GM18502 (cell line): ENCODE measurements at regions not wholly inside any gene's neighbourhood (a gene's known extent, or its start where the extent isn't known, plus 50 kb on each side); places are given as distances from the start of the nearest gene placed in this dataset.
"Not testable (repeated sequence)": the region's sequence is repeated elsewhere in the genome, so short reads cannot be mapped to it uniquely, and the experiment has no call there.

ENCODE experiments used
- ATAC-seq: cut with Tn5 transposase; IDR thresholded peaks from one replicate; pipeline ENCODE4 v1.9.1; 2021; ENCODE audit warnings: mild to moderate bottlenecking; ENCODE audit not compliant: unreplicated experiment, poor library complexity

- ATAC-seq: no peak
These were observed 1423.7 kb upstream of the PCDH20 start for GRCh38 chr13:62839338-62839737.

GRCh38 chr13:62838929-62839328 lies 1423.3 kb upstream of the PCDH20 start:
- no peak for ATAC-seq

- ATAC-seq: no peak
These were observed 1422.2 kb upstream of the PCDH20 start for GRCh38 chr13:62837895-62838294.

GRCh38 chr13:62829486-62829885 lies 1413.8 kb upstream of the PCDH20 start:
- no peak for ATAC-seq

GRCh38 chr13:62799931-62800436 lies 1384.3 kb upstream of the PCDH20 start:
- ATAC-seq: no peak

GRCh38 chr13:62799038-62799535 lies 1383.4 kb upstream of the PCDH20 start:
- no peak for ATAC-seq

GRCh38 chr13:62793850-62794249 lies 1378.2 kb upstream of the PCDH20 start:
- ATAC-seq: no peak

GRCh38 chr13:62781866-62782265 lies 1366.2 kb upstream of the PCDH20 start:
- ATAC-seq: no peak

- no peak for ATAC-seq
These were observed 1363.5 kb upstream of the PCDH20 start for GRCh38 chr13:62779161-62779560.

- ATAC-seq: no peak
These were observed 1351.8 kb upstream of the PCDH20 start for GRCh38 chr13:62767473-62767872.

GRCh38 chr13:62760724-62761123 lies 1345.1 kb upstream of the PCDH20 start:
- ATAC-seq: no peak

- ATAC-seq: no peak
These were observed 1332.0 kb upstream of the PCDH20 start for GRCh38 chr13:62747629-62748028.

GRCh38 chr13:62747152-62747551 lies 1331.5 kb upstream of the PCDH20 start:
- ATAC-seq: no peak

GRCh38 chr13:62729746-62730145 lies 1314.1 kb upstream of the PCDH20 start:
- ATAC-seq: not testable (repeated sequence)

- ATAC-seq: no peak
These were observed 1306.2 kb upstream of the PCDH20 start for GRCh38 chr13:62721893-62722292.

- ATAC-seq: not testable (repeated sequence)
These were observed 1296.3 kb upstream of the PCDH20 start for GRCh38 chr13:62711948-62712347.

- no peak for ATAC-seq
These were observed 1295.1 kb upstream of the PCDH20 start for GRCh38 chr13:62710787-62711186.

- ATAC-seq: no peak
These were observed 1290.4 kb upstream of the PCDH20 start for GRCh38 chr13:62706048-62706447.

- no peak for ATAC-seq
These were observed 1289.2 kb upstream of the PCDH20 start for GRCh38 chr13:62704875-62705274.

GRCh38 chr13:62702502-62702901 lies 1286.9 kb upstream of the PCDH20 start:
- ATAC-seq: no peak

GRCh38 chr13:62697701-62698100 lies 1282.1 kb upstream of the PCDH20 start:
- ATAC-seq: no peak

- ATAC-seq: no peak
These were observed 1280.8 kb upstream of the PCDH20 start for GRCh38 chr13:62696490-62696889.

- no peak for ATAC-seq
These were observed 1272.1 kb upstream of the PCDH20 start for GRCh38 chr13:62687732-62688131.
